Islet of Langerhans (tissue), 1 donor: ENCODE measurements at regions not wholly inside any gene's neighbourhood (a gene's known extent, or its start where the extent isn't known, plus 50 kb on each side); places are given as distances from the start of the nearest gene placed in this dataset.
A peak's percentile ranks its signal among the peaks of the same experiment; 100 is the strongest.

Source experiments
- FAIRE-seq: peaks from one replicate; lab custom pipeline; 2011; peaks lifted over from hg19 to GRCh38; lab: Jason Lieb, UNC

GRCh38 chr1:57860931-57861565, 437.2 kb upstream of the DAB1 start:
- no peak for FAIRE-seq

- no peak for FAIRE-seq
Observed at GRCh38 chr1:57860325-57860724, 436.5 kb upstream of the DAB1 start.

DNA sequence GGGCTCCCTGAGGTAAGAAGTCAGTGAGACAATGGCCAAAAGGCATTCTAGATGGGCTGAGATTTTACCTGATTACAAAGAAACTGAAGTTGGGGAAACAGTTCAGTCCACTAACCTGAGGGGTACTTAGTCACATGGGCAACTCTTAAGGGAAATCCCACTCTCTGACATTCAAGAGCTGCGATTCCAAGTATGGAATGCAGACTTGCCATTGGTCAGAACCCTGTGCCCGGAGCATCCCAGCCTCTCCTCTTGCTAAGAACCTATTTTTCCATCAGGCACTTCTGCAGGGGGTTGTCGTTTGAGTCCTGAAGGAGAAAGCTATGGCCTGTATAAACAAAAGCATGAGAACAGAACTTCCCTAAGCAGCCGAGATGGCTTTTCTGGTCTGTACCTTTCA, 434.9 kb upstream of the DAB1 start:
- FAIRE-seq = no peak

DNA sequence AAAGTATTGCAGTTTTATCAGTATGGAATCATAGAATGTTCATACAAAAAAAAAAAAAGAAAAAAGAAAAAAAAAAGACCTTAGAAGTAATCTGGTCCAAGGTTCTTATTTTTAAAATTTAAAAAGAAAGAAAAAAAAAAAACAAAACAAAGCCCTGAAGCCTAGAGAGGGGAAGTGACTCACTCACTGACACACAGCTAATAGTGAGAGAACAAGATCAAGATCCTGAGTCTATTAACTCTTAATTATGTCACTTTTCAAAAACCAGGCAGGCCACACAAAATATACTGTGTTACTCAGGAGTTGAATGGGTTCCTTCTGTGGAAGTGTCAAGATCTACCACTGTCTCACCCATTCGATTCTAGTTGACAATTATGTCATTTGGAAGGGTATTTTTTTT, 433.9 kb upstream of the DAB1 start:
- FAIRE-seq = no peak

- FAIRE-seq = no peak
Observed at GRCh38 chr1:57854436-57854835, 430.6 kb upstream of the DAB1 start.

- FAIRE-seq = no peak
Observed at GRCh38 chr1:57850176-57850940, 426.5 kb upstream of the DAB1 start.

DNA sequence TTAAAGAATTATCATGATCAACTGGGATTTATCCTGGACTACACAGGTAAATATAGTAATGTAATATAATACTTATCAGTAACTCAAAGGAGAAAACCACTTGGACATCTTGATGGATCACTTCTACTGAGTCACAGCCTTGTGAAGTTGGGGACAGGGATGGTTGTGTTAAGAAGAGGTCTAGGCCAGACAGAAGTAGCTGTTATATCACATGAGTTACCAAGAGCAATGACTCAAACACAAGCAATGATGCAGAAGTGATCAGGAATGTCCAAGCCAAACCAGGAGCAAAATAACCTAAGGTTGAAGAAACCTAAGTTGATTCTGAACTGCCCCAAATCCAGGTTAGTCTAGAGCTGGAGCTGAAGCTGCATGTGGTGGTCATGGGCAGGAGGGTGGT, 424.5 kb upstream of the DAB1 start:
- FAIRE-seq = peak; percentile 68

GRCh38 chr1:57845041-57845440, 421.2 kb upstream of the DAB1 start:
- no peak for FAIRE-seq

DNA sequence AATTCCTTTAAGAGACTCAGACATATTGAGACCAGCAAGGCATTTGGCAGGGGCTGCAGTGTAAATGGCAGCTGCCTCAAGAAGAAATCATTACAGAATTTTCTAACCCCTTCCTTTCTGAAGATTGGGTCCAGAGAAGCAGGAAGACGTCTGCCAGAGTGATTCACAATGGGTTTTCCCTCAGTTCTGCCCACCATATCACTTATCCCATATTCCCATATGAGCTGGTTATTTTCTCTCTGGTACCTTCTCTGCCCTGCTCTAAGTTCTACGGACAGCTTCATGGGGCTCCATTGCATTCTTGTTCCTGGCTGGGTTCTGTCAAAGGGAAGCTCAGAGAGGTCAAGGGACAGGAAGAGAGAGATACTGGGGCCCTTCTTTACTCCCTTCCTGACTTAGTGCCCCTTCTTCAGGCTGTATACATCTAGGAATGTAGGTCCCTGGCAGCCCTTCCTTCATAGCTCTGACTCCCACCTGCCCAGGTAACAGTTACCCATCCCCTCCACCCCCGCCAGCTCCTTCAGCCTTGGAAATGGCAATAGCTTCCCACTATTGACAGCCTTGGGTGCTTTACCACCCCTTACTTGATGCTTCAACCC, 420.6 kb upstream of the DAB1 start:
- no peak for FAIRE-seq

DNA sequence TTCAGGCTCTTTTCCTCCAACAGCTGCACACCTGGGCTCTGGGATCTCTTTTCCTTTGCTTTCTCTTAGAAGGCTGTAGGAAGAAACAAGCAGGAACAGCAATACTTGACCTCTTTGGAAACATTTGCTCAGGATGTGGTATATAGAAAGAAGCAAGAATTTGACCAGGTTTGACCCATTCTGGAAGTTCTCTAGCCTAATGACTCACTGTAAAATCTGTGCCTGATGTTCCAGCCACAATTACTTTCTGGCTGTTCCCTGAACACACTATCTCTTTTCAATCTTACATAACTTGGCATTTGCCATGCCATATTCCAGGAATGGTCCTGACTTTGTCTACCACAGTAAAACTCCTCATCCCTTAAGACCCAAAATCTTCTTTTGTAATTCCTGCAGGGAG, 419.9 kb upstream of the DAB1 start:
- no peak for FAIRE-seq

DNA sequence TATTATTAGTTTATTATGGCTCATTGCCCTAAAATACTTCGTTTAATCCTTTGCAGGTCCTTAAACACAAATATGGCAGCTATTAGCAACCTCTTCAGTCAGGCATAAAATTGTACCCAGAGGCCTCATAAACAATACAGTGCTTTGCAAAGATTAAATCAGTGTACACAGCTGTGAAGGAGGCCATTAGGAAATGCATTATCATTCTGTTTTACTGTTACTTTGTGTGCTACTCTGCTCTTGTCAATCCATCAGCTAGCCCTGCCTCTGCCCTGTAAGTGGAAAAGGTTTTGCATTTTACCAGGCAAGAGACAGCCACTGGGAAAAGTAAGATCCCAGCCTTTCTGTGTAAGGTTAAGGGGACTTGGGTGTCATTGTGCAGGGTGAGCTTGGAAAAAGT, 415.7 kb upstream of the DAB1 start:
- peak; percentile 99 for FAIRE-seq

DNA sequence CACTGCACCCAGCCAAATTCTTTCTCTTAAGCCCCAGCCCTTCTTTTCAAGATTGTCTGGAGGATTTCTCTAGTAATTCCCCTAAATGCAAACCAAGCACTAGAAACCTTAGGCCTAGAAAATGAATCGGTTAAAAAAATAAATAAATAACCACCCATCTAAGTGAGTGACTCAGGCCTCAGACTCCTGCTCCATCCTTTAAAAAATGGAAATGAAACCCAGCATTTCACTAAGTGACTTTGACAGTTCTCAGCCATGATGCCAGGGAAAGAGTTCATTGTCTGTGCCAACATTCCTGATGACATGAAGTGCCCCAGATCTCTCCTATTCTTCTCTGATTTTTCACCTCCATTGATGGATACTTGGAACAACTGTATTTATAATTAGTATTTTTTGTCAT, 415.2 kb upstream of the DAB1 start:
- FAIRE-seq = no peak

- peak; percentile 97 for FAIRE-seq
Observed at GRCh38 chr1:57835620-57836019, 411.8 kb upstream of the DAB1 start.

DNA sequence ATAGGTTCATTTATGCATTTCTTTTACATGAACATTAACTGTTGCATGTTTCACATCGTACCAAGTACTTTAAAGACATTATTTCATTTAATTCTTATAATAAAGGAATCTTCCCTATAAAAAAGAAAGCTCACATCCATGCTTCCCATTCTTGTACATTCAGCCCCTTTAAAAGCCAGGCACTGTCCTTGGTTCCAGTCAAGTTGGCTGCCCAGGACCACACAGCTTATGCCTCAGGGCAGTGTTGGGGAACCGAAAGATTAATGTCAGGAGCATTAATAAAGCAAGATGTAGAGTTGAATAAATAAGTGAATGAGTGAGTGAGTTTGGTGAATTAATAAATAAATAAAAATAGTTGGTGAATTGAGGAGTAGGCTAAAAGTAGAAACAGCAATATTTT, 409.4 kb upstream of the DAB1 start:
- no peak for FAIRE-seq

DNA sequence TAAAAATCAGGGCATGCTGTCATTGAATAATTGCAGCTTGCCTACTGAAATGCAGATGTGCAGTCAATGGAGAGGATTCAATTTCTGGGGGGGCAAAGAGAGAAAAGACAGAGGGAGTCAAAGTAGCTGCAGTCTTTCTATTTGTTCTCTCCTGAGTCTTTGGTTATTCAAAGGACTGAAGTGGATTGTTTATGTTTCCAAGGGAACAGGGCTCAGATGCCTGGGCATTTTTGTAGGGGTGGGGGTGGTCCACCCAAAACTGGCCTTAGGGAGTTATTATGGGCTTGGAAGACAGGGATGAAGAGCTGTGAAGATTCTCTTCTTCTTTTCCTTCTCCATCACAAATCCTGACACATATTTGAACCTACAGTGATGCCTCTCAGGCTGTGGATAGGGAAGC, 408.8 kb upstream of the DAB1 start:
- FAIRE-seq = no peak

GRCh38 chr1:57831624-57832023, 407.8 kb upstream of the DAB1 start:
- no peak for FAIRE-seq

DNA sequence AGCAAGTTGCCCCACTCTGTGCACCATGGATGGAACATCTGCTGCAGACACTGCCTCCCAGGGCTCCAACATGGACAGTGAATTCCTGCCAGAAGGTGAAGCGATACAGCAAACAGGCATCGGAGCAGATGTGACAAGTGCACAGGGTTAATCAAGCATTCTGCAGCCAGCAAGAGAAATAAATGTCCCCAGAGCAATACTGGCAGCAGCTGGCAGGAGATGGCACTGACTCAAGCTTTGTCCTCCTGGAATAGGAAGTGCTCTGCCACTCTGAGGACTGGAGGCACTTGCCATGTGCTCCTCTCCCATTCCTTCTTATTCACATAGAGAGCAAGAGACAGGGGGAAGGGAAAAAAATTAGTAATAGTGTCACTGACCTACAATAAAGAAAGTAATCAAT, 402.7 kb upstream of the DAB1 start:
- FAIRE-seq = peak; percentile 86

- FAIRE-seq = no peak
Observed at GRCh38 chr1:57824535-57824934, 400.7 kb upstream of the DAB1 start.

- no peak for FAIRE-seq
Observed at GRCh38 chr1:57820356-57821095, 396.7 kb upstream of the DAB1 start.

GRCh38 chr1:57819893-57820292, 396.0 kb upstream of the DAB1 start:
- no peak for FAIRE-seq

DNA sequence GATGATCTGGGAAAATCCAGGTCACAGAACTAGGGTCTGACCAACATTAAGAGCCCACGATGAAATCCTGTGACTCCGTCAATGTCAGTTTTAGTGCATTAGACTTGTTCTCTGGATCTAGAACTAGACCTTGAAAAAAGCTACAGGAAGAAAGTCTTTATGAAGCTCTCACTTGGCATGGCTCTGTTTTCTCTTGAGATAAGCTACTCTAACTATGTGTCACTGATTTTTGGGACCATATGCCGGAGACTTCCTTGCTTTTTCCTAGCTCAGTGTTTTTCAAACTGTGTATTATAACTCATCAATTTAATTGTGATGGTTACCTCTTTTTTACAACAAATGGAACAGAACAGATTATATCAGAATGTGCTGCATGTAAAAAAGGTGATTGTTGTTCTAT, 379.7 kb upstream of the DAB1 start:
- no peak for FAIRE-seq

DNA sequence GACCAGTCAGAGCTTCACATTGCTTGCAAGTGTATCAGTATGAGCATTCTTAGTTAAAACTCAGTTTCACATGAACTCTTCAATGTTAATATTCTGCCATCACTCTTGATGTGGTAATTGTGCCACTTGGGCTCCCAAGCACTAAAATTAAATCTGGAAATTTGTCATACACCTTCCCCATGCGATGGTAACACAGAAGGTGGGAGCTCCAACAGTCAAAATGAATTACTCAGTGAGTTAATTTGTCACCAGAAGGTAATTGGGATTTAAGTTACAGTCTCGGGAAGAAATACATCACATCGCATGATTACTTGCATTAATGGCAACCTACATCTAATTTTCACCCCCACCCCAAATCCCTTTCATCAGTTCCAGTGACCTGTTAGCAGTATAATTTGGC, 376.5 kb upstream of the DAB1 start:
- no peak for FAIRE-seq

GRCh38 chr1:57799490-57800115, 375.7 kb upstream of the DAB1 start:
- no peak for FAIRE-seq
